ENCODE measurements at regions not wholly inside any gene's neighbourhood (a gene's known extent, or its start where the extent isn't known, plus 50 kb on each side); places are given as distances from the start of the nearest gene placed in this dataset.

DNA sequence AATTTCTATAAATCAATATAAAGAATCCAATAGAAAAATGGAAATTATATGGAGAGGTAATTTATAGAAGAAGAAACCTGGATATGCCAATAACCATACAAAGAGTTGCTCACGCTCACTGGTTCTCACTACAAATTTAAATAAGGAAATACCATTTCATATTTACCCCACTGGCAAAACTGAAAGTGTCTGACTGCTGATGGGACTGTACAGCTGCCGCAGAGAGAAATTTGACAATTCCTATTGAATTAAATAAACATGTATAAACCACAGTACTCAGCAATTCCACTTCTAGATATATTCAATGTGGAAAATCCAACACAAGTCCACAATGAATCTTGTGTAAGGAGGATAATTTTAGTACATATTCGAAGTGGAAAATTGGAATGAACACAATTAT lies 830.4 kb upstream of the GRAMD2B start:
- TF ChIP-seq, protein P1, sequence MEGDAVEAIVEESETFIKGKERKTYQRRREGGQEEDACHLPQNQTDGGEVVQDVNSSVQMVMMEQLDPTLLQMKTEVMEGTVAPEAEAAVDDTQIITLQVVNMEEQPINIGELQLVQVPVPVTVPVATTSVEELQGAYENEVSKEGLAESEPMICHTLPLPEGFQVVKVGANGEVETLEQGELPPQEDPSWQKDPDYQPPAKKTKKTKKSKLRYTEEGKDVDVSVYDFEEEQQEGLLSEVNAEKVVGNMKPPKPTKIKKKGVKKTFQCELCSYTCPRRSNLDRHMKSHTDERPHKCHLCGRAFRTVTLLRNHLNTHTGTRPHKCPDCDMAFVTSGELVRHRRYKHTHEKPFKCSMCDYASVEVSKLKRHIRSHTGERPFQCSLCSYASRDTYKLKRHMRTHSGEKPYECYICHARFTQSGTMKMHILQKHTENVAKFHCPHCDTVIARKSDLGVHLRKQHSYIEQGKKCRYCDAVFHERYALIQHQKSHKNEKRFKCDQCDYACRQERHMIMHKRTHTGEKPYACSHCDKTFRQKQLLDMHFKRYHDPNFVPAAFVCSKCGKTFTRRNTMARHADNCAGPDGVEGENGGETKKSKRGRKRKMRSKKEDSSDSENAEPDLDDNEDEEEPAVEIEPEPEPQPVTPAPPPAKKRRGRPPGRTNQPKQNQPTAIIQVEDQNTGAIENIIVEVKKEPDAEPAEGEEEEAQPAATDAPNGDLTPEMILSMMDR (IDR thresholded peaks at IDR 0.05) = no peak
- intact Hi-C loops (cut with DNase I, micrococcal nuclease) = no loop called here
- no peak for ATAC-seq

DNA sequence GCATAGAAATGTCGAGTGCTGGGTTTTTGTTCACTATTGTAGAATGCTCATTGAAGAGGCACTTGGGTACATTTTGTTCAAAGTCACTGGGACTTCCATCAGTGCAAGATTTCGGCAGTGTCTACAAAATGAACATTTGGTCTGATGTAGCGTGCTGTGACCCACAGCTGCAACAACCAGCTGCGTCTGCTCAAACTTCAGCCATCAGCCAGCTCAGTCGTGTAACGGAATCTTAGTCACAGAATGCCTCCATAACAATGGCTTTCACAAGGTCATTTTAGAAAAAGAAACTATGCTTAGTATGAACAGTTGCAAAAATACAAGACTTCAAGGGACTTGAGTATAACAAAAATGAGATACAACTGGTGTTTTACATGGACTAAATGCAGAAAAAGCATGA lies 828.1 kb upstream of the GRAMD2B start:
- H3K4me1 ChIP-seq (ENCODE audit: low read depth) = no peaks in the 10 kb centered on the region
- intact Hi-C loops (cut with DNase I, micrococcal nuclease) = no loop called here
- H3K36me3 ChIP-seq (ENCODE audit: low read depth) = no peaks in the 10 kb centered on the region
- DNase-seq = peak in 1 of 3 donors; percentile 49
- no peak overlapping the region for H3K4me3 ChIP-seq
- ATAC-seq = peak; percentile 31
- TF ChIP-seq, protein P1 (IDR thresholded peaks at IDR 0.05) = no peak
- no peaks in the 10 kb centered on the region for H3K9me3 ChIP-seq

More for the DNA sequence above, 830.4 kb upstream of the GRAMD2B start:
- no peak for DNase-seq
- Histone ChIP-seq H3K4me3 (no peak overlapping the region), H3K4me1 (ENCODE audit: low read depth) (no peaks in the 10 kb centered on the region), H3K36me3 (ENCODE audit: low read depth) (no peaks in the 10 kb centered on the region), H3K9me3 (no peaks in the 10 kb centered on the region)

- Histone ChIP-seq H3K36me3 (ENCODE audit: low read depth) (no peaks in the 10 kb centered on the region), H3K4me3 (no peak overlapping the region), H3K9me3 (no peaks in the 10 kb centered on the region), H3K4me1 (ENCODE audit: low read depth) (no peaks in the 10 kb centered on the region)
- TF ChIP-seq, protein P1 (IDR thresholded peaks at IDR 0.05) = no peak
- no peak for ATAC-seq
- DNase-seq = no peak
- intact Hi-C loops (cut with DNase I, micrococcal nuclease) = no loop called here
These were observed 827.4 kb upstream of the GRAMD2B start for GRCh38 chr5:125595845-125596244.

GRCh38 chr5:125597338-125597737 lies 825.9 kb upstream of the GRAMD2B start:
- TF ChIP-seq, protein P1 (IDR thresholded peaks at IDR 0.05) = no peak
- no peaks in the 10 kb centered on the region for H3K9me3 ChIP-seq
- ATAC-seq = peak; percentile 40
- H3K4me1 ChIP-seq (ENCODE audit: low read depth) = no peaks in the 10 kb centered on the region
- no peaks in the 10 kb centered on the region for H3K36me3 ChIP-seq (ENCODE audit: low read depth)
- intact Hi-C loops (cut with DNase I, micrococcal nuclease) = no loop called here
- no peak overlapping the region for H3K4me3 ChIP-seq
- DNase-seq = no peak

DNA sequence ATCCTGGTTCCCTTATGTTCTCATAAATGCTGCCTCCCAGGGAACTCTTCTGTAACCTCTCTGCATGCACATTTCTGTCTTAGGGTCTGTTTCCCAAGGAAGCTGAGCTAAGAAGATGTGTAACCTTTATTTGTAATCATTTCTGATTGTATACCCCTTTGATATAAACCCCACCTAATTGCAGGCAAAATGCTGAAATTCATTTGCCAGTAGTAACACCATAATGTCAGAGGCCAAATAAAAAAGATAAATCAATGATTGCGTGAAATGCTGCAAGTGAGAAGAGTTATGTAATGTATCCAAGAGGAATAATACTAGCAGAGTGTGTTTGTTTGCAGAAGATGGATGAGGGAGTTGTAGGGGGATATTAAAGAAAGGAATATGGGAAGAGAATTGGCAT lies 822.6 kb upstream of the GRAMD2B start:
- Histone ChIP-seq H3K4me1 (ENCODE audit: low read depth) (no peaks in the 10 kb centered on the region), H3K36me3 (ENCODE audit: low read depth) (no peaks in the 10 kb centered on the region), H3K9me3 (no peaks in the 10 kb centered on the region), H3K4me3 (no peak overlapping the region)
- no peak for ATAC-seq
- intact Hi-C loops (cut with DNase I, micrococcal nuclease) = no loop called here
- DNase-seq = no peak
- TF ChIP-seq, protein P1 (IDR thresholded peaks at IDR 0.05) = no peak

- DNase-seq (peak in 1 of 3 donors; percentile 42), ATAC-seq (peak; percentile 84)
- Histone ChIP-seq H3K36me3 (ENCODE audit: low read depth) (no peaks in the 10 kb centered on the region), H3K9me3 (no peaks in the 10 kb centered on the region), H3K4me1 (ENCODE audit: low read depth) (no peaks in the 10 kb centered on the region), H3K4me3 (no peak overlapping the region)
- TF ChIP-seq, protein P1 (IDR thresholded peaks at IDR 0.05) = no peak
- intact Hi-C loops (cut with DNase I, micrococcal nuclease) = no loop called here
These were observed 821.0 kb upstream of the GRAMD2B start for GRCh38 chr5:125602184-125602583.

Measured in mucosa of descending colon (tissue), 3 donors.